Inferior parietal cortex (tissue), 1 donor: ENCODE measurements at regions not wholly inside any gene's neighbourhood (a gene's known extent, or its start where the extent isn't known, plus 50 kb on each side); places are given as distances from the start of the nearest gene placed in this dataset.

ENCODE experiments used
- DNase-seq: peaks from one replicate; pipeline ENCODE4 v3.0.0-alpha.2; 2016; ENCODE audit errors: extremely low spot score

DNA sequence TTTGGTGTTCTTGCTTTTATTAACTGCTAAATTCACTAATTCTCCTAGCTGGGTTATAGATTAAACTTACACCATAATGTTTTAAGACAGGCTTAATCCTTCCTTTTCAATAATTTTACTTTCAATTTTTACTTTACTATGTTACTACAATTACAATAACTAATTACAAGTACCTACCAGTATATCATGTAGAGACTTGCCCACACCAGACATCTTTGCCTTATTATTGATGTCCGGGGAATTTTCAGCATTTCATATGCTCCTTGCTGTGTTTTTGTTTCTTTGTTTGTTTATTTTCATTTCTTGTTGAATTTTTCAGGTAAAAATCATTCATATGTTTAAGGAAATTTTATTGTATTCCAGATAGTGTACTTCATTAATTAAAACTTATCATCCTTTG lies 473.2 kb downstream of the NLGN4Y start:
- DNase-seq = no peak

DNA sequence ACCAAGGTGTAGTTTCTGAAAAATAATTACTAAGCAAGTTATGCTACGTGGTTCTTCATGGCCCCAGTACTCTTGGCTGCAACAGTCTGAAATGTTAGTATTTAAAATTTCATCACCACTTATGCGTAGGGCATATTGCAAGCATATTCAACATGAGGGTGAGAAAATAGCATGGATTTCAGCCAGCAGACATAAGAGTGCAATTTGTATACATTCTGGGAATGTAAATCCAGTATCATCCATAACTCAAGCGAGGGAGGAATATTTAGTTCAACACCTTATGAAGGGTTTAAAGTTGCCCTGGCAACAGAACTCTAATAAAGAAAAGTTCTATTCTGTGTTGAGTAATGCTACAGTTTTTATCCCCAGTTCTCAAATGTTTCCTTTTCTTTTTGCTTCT lies 475.7 kb downstream of the NLGN4Y start:
- DNase-seq = peak; percentile 2
